ENCODE measurements at regions not wholly inside any gene's neighbourhood (a gene's known extent, or its start where the extent isn't known, plus 50 kb on each side); places are given as distances from the start of the nearest gene placed in this dataset.
"Not testable (repeated sequence)": the region's sequence is repeated elsewhere in the genome, so short reads cannot be mapped to it uniquely, and the experiment has no call there.

- no peak overlapping the region for H3K27ac ChIP-seq
- no peak overlapping the region for H3K4me3 ChIP-seq
Measured at GRCh38 chr17:69655902-69656301, 241.4 kb downstream of the MAP2K6 start.

GRCh38 chr17:69669441-69670178 is 255.1 kb downstream of the MAP2K6 start:
- H3K27ac ChIP-seq: no peak overlapping the region
- no peak overlapping the region for H3K4me3 ChIP-seq

- Histone ChIP-seq H3K4me3 (no peak overlapping the region), H3K27ac (no peak overlapping the region)
Measured at GRCh38 chr17:69672924-69673323, 258.4 kb downstream of the MAP2K6 start.

GRCh38 chr17:69677130-69677529 is 262.6 kb downstream of the MAP2K6 start:
- H3K27ac ChIP-seq: no peak overlapping the region

GRCh38 chr17:69678206-69678605 is 263.7 kb downstream of the MAP2K6 start:
- Histone ChIP-seq H3K4me3 (no peak overlapping the region), H3K27ac (no peak overlapping the region)

More at GRCh38 chr17:69677130-69677529, 262.6 kb downstream of the MAP2K6 start:
- H3K4me3 ChIP-seq: no peak overlapping the region

GRCh38 chr17:69679829-69680228 is 265.3 kb downstream of the MAP2K6 start:
- H3K4me3 ChIP-seq: no peak overlapping the region
- H3K27ac ChIP-seq: no peak overlapping the region

- H3K4me3 ChIP-seq: no peak overlapping the region
- no peak overlapping the region for H3K27ac ChIP-seq
Measured at GRCh38 chr17:69684251-69684650, 269.8 kb downstream of the MAP2K6 start.

GRCh38 chr17:69685150-69685549 is 270.7 kb downstream of the MAP2K6 start:
- not testable (repeated sequence) for H3K4me3 ChIP-seq, H3K27ac ChIP-seq

- H3K4me3 ChIP-seq: no peak overlapping the region
- H3K27ac ChIP-seq: no peak overlapping the region
Measured at GRCh38 chr17:69690531-69690930, 276.0 kb downstream of the MAP2K6 start.

GRCh38 chr17:69692171-69692570 is 277.7 kb downstream of the MAP2K6 start:
- Histone ChIP-seq H3K4me3 (no peak overlapping the region), H3K27ac (no peak overlapping the region)

GRCh38 chr17:69695646-69696045 is 281.1 kb downstream of the MAP2K6 start:
- Histone ChIP-seq H3K4me3 (no peak overlapping the region), H3K27ac (no peak overlapping the region)

- no peak overlapping the region for H3K4me3 ChIP-seq
- H3K27ac ChIP-seq: no peak overlapping the region
Measured at GRCh38 chr17:69696650-69697049, 282.2 kb downstream of the MAP2K6 start.

GRCh38 chr17:69698352-69698751 is 283.9 kb downstream of the MAP2K6 start:
- not testable (repeated sequence) for H3K4me3 ChIP-seq, H3K27ac ChIP-seq

- Histone ChIP-seq H3K27ac (no peak overlapping the region), H3K4me3 (no peak overlapping the region)
Measured at GRCh38 chr17:69702078-69702477, 287.6 kb downstream of the MAP2K6 start.

- H3K4me3 ChIP-seq: no peak overlapping the region
- no peak overlapping the region for H3K27ac ChIP-seq
Measured at GRCh38 chr17:69703751-69704150, 289.3 kb downstream of the MAP2K6 start.

- Histone ChIP-seq H3K27ac (no peak overlapping the region), H3K4me3 (no peak overlapping the region)
Measured at GRCh38 chr17:69704935-69705334, 290.4 kb downstream of the MAP2K6 start.

- Histone ChIP-seq H3K4me3 (no peak overlapping the region), H3K27ac (no peak overlapping the region)
Measured at GRCh38 chr17:69706127-69706526, 291.6 kb downstream of the MAP2K6 start.

- Histone ChIP-seq H3K4me3 (no peak overlapping the region), H3K27ac (no peak overlapping the region)
Measured at GRCh38 chr17:69709441-69709840, 294.9 kb downstream of the MAP2K6 start.

- Histone ChIP-seq H3K4me3 (no peak overlapping the region), H3K27ac (no peak overlapping the region)
Measured at GRCh38 chr17:69710926-69711325, 296.4 kb downstream of the MAP2K6 start.

GRCh38 chr17:69711541-69711940 is 297.0 kb downstream of the MAP2K6 start:
- Histone ChIP-seq H3K27ac (no peak overlapping the region), H3K4me3 (no peak overlapping the region)

- Histone ChIP-seq H3K4me3 (no peak overlapping the region), H3K27ac (no peak overlapping the region)
Measured at GRCh38 chr17:69712801-69713311, 298.4 kb downstream of the MAP2K6 start.

GRCh38 chr17:69713815-69714214 is 299.3 kb downstream of the MAP2K6 start:
- Histone ChIP-seq H3K27ac (no peak overlapping the region), H3K4me3 (no peak overlapping the region)
